ENCODE measurements at regions not wholly inside any gene's neighbourhood (a gene's known extent, or its start where the extent isn't known, plus 50 kb on each side); places are given as distances from the start of the nearest gene placed in this dataset.

- Mint-ChIP-seq H3K36me3 (ENCODE audit: low read depth) (no peaks in the 10 kb centered on the region), H3K4me3 (no peak overlapping the region), H3K9me3 (no peaks in the 10 kb centered on the region), H3K4me1 (peaks cover 35% of the 10 kb centered on the region), H3K27ac (peak overlapping the region in 1 of 3 experiments; percentile 65), H3K27me3 (ENCODE audit: low read depth) (peaks cover 11% of the 10 kb centered on the region)
- TF ChIP-seq CTCF (IDR thresholded peaks at IDR 0.05; ENCODE audit: unreplicated experiment in 3 of 3) = no peak
These were observed 65.2 kb upstream of the FZD7 start for GRCh38 chr2:201968476-201968875.

GRCh38 chr2:201969241-201969937 is 64.3 kb upstream of the FZD7 start:
- Mint-ChIP-seq H3K27ac (peak overlapping the region in 2 of 3 experiments; percentile 15 to 65), H3K9me3 (no peaks in the 10 kb centered on the region), H3K36me3 (ENCODE audit: low read depth) (no peaks in the 10 kb centered on the region), H3K27me3 (ENCODE audit: low read depth) (peaks cover 11% of the 10 kb centered on the region), H3K4me1 (peaks cover 40% of the 10 kb centered on the region), H3K4me3 (no peak overlapping the region)
- TF ChIP-seq CTCF (IDR thresholded peaks at IDR 0.05; ENCODE audit: unreplicated experiment in 3 of 3) = no peak

- Mint-ChIP-seq H3K27me3 (ENCODE audit: low read depth) (peaks cover 15% of the 10 kb centered on the region), H3K4me3 (no peak overlapping the region), H3K36me3 (ENCODE audit: low read depth) (no peaks in the 10 kb centered on the region), H3K4me1 (peaks cover 47% of the 10 kb centered on the region), H3K27ac (no peak overlapping the region), H3K9me3 (no peaks in the 10 kb centered on the region)
- no peak for TF ChIP-seq CTCF (IDR thresholded peaks at IDR 0.05; ENCODE audit: unreplicated experiment in 3 of 3)
These were observed 63.5 kb upstream of the FZD7 start for GRCh38 chr2:201969938-201970785.

GRCh38 chr2:201970786-201971108 is 62.9 kb upstream of the FZD7 start:
- Mint-ChIP-seq H3K27ac (no peak overlapping the region), H3K36me3 (ENCODE audit: low read depth) (no peaks in the 10 kb centered on the region), H3K4me3 (no peak overlapping the region), H3K4me1 (peaks cover 53% of the 10 kb centered on the region), H3K9me3 (no peaks in the 10 kb centered on the region), H3K27me3 (ENCODE audit: low read depth) (peaks cover 15% of the 10 kb centered on the region)
- TF ChIP-seq CTCF (IDR thresholded peaks at IDR 0.05; ENCODE audit: unreplicated experiment in 3 of 3) = no peak

GRCh38 chr2:201971531-201972228 is 62.0 kb upstream of the FZD7 start:
- Mint-ChIP-seq H3K36me3 (ENCODE audit: low read depth) (no peaks in the 10 kb centered on the region), H3K27me3 (ENCODE audit: low read depth) (peaks cover 12% of the 10 kb centered on the region), H3K4me3 (no peak overlapping the region), H3K27ac (peak overlapping the region in 1 of 3 experiments; percentile 19), H3K4me1 (peaks cover 59% of the 10 kb centered on the region), H3K9me3 (no peaks in the 10 kb centered on the region)
- no peak for TF ChIP-seq CTCF (IDR thresholded peaks at IDR 0.05; ENCODE audit: unreplicated experiment in 3 of 3)

All from nephron (organoid).